Fibroblast of upper back skin (primary cell): ENCODE measurements at regions not wholly inside any gene's neighbourhood (a gene's known extent, or its start where the extent isn't known, plus 50 kb on each side); places are given as distances from the start of the nearest gene placed in this dataset.

Experiments used
- DNase-seq: peaks from one replicate; pipeline ENCODE4 v3.0.0-alpha.2; 2013

DNA sequence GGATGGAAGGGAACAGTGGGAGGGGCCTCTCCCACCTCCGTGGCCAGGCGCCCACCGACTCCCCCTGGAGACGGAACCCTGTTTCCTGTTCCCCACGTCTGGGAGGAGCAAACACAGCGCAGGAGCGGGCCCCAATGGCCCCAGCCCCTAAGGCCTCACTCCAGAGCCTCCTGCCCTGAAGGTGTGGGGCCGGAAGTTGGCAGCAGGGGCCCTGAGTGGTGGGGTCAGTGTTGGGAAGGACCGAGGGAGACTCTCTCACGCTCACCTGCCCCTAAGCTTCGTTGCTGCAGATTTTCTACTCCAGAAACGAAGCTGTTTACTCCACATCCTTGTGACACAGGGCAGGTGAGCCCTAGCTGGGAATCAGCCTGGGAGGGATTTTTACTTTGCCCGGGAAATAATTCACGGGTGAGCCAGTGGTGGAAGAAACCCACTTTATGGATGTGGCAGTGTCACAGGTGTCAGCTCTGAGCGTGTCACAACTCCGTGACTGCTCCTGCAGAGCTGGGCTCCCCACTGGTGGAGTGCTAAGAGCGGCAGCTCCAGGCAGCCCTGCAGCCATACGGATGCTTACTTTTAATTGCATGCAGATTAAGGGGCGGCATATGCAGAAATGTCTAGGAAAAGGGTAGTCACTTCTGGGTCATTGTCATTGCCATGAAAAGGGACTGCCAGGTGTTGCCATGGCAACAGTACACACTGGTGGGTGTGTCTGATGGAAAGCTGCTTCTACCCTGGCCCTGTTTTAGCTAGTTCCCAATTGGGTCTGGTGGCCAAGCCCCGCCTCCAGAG lies 77.5 kb upstream of the OLFM1 start:
- DNase-seq: no peak

DNA sequence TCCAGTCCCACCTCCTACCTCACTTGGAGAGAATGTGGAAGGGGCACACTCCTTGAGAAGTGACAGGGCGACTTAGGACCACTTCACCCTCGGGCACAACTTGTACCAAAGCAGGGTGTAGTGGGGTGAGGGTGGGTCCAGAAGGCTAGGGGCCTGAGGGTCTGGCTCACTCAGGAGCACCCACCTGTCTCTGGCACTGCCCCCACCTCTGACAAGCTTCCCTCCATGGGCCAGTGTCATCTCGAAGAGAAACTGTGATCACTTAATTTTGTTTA lies 76.9 kb upstream of the OLFM1 start:
- no peak for DNase-seq

DNA sequence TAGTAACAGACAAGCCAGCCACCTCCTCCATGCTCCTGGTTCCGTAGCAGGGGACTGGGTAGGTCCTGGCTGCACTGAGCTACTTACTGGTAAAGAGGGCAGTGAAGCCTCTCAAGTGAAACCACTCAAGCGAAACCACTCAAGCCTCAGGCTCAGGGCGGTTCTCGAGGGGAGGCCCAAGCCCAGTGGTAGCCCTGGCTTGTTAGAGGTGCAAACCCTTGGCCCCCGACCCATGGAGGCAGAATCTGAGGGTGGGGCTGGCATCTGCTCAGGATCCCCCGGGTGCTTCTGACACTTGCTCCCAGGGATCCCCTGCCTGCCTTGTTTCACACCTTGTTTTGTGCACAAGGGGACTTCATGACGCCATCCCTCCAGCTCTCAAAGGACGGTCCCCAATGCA lies 76.5 kb upstream of the OLFM1 start:
- no peak for DNase-seq

DNA sequence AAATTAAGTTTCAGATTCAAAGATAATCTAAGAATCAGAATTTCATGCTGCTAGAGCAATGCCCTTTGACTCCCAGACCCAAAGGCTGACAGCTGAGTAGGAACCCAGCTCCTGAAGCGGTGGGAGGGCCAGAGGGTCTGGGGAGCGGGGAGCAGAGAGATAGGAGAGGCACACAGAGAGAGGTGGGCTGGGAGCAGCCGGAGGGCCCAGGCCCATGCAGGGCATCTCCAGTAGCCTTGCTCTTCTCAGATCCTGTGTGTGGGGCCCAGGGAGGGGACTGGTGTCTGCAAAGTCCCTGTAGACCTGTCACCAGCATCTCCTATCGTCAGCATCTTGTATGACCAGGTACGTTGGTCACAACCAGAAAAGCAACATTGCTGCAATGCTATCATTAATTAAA lies 75.3 kb upstream of the OLFM1 start:
- DNase-seq: no peak

DNA sequence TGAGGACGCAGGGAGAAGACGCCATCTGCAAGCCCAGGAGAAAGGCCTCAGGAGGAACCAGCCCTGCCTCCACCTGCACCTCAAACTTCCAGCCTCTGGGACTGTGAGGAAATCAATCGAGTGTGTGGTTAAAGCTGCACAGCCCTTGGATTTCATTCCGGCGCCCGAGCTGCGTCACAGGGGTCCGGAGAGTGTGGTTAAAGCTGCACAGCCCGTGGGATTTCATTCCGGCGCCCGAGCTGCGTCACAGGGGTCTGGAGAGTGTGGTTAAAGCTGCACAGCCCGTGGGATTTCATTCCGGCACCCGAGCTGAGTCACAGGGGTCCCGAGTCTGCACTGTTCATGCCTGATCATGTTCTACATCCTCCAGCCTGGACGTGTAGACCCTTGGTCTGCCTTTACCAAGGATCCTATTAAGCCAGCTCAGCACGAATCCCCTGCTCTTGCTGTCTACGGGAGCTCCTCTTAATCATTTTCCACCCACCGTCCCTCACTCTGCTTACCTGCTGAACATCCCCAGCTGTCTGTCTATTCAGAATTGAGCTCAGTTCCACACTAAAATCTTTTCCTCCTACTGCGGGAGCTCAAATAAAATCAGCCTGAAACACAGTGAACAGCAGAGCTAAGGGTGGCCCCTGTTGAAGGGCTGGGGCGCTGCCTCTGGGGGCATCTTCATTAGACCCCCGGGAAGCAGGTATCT lies 73.0 kb upstream of the OLFM1 start:
- DNase-seq: no peak

DNA sequence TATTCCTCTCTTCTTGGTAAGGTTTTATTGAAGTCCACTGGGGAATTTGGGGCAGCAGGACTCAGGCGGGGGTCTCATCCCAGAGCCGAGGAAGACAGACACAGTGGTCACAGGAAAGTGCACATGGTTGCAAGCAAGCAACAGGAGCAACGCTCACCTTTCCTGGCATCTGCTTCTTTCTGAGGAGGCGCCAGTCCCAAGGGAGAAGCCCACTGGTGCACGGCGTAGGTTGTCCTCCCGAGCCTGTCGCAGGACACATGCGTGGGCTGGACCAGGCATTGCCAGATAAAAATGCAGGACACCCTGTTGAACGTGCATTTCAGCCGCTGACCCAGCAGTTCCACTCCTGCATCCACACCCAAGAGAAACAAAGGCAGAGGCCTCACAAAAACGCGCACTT lies 72.4 kb upstream of the OLFM1 start:
- DNase-seq: no peak

DNA sequence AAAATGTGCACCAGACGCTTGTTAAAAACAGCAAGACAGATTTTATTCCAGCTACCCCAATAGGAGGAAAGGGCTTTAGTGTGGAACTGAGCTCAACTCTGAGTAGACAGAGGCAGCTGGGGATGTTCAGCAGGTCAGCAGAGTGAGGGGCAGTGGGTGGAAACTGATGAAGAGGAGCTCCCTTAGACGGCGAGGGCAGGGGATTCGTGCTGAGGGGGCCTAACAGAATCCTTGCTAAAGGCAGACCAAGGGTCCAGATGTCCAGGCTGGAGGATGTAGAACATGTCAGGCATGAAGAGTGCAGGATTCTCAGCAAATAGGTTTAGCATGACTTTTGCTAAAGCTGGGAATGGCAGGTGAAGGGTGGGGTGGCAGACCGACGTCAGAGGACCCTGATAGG lies 71.9 kb upstream of the OLFM1 start:
- no peak for DNase-seq

DNA sequence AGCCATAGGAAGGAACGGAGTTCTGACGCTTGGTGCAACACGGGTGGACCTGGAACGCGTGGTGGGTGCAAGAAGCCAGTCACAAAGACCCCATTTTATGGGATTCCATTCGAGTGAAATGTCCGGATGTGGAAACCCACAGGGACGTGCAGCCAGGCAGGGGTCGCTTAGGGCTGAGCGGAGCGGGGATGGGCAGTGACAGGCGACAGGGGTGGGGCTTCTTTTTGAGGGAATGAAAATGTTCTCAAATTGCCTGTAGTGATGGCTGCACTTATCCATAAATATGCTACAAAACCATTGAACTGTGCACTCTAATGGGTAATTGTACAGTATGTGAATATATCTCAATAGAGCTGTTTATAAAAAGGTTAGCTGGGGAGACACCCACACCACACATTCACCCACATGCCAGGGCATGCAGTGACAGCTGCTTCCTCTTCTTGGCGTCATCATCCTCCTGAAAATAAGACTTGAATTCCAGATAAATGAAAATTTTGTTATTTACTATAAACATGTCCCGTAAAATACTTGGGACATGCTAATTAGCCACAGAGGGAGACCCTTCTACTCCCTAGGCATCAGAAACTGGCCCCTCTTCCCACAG lies 71.3 kb upstream of the OLFM1 start:
- no peak for DNase-seq

DNA sequence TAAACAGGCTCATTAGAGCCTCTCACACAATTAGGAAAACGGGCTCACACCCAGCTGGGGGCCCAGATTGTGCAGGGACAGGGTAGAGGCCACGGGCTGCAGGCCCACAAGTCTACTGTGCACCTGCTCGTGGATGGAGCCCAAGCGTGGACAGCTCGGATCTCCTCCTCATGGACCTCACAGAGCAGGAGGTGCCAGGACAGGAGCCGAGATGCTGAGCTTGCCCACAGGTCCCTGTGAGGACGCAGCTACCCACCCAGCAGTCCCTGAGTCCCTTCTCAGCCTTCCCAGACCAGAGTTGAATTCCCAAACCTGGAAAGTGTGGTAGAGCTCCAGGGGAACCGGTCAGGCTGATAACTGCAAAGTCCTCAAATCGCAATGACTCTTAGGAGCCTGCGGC lies 70.6 kb upstream of the OLFM1 start:
- no peak for DNase-seq

DNA sequence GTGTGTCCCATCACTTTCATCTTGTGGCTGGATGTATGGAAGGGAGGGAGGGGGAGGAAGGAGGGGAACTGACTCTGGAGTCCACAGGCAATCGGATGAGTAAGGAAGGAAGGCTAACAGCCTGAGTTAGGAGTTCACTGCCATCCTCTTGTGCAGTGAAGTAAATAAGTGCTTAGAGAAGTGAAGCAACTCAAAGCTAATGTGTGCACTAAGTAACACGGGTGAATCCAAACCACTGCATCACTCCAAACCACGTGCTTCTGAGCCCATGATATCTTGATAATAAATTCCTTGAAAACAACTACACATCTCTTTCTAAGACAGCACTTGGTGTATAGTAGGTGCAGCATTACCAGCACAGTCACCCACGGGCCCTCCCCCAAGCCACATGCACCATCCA lies 69.6 kb upstream of the OLFM1 start:
- DNase-seq: no peak

DNA sequence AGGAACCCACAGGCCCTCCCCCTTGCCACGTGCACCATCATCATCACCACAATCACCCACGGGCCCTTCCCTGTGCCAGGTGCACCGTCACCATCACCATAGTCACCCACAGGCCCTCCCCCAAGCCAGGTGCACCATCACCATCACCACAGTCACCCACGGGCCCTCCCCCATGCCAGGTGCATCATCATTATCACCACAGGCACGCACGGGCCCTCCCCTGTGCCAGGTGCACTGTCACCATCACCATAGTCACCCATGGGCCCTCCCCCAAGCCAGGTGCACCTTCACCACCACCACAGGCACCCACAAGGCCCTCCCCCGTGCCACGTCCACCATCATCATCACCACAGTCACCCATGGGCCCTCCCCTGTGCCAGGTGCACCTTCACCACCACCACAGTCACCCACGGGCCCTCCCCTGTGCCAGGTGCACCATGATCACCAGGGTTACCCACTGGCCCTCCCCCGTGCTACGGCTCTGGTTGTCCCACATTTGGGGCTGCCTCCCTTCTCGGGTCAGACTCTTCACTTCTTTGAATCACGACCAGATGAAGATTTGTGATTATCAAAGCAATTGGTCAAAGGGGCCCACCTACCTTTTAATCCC lies 69.1 kb upstream of the OLFM1 start:
- no peak for DNase-seq

DNA sequence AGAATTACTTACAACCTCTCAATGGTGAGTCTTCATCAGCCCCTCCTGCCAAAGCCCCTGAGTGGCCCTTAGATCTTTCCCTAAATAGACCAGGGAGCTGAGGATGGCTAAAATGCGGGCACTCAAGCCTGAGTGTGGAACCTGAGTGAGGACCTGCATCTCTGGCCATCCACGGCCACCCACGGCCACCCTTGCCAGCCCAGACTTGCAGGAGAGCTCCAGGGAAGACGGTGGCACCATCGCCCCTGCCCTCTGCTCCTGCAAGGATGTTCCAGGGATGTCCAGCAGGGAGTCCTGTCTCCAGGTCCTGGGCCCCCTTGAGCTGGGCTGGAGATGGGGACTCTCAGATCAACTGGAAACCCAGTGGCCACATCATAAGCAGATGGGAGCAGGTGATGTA lies 68.2 kb upstream of the OLFM1 start:
- no peak for DNase-seq

DNA sequence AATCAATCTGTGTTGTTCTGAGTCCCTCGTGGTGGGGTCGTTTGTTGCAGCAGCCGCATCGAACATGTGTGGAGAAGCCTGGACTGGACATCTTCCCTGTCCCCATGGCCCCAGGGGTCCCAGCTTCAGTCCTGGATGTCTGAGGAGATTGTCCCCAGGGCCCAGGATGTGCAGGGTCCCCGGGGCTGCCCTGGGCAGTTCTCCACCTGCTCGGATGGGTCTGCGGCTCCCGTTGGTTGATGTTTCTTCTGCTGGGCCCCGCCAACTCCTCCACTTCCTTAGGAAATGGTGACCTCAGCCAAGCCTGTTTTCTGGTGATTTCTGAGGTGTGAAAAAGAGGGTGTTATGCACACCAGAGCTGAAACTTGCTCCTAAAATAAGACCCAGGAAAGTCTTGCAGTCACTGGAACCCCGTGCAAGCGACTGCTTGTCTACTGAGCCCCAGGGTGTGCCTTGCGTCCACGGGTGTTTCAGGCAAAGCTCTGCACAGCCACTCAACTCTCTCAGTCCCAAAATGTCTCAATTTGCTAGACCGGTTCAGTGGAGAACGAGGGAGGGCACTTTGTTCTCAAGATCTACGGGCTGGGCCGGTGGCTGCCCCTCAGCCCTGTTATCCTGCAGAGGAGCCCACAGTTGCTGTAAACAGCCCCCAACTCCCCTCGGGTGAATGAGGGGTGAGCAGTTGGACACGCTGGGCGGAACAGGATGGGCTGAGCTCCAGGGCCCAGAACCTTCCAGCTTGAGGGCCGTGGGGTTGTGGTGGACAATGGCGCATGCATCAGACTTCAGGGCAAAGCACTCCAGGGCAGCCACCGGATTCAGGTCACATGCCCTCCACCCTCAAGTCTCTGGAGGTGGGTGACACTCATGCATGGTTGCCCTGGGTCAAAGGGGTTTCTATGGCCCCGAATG lies 66.7 kb upstream of the OLFM1 start:
- no peak for DNase-seq

DNA sequence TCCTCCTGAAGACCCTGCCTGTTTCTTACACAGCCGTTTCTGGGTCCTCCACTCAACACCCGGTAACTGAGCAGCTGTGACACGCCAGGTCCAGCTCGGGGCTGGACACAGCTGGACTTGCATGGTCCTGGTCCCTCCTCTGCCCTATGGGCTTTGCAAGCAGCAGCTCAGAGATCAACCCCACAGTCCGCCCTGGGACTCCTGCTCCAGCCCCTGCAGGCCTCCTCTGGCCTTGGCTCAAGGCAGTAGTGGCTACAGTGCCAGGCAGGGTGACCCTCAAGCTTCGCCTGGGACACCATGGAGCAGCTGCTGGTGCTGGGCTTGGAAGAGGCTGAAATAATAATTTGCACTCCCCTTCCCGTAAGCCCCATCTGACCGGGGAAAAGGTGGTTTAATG lies 66.1 kb upstream of the OLFM1 start:
- DNase-seq: no peak

DNA sequence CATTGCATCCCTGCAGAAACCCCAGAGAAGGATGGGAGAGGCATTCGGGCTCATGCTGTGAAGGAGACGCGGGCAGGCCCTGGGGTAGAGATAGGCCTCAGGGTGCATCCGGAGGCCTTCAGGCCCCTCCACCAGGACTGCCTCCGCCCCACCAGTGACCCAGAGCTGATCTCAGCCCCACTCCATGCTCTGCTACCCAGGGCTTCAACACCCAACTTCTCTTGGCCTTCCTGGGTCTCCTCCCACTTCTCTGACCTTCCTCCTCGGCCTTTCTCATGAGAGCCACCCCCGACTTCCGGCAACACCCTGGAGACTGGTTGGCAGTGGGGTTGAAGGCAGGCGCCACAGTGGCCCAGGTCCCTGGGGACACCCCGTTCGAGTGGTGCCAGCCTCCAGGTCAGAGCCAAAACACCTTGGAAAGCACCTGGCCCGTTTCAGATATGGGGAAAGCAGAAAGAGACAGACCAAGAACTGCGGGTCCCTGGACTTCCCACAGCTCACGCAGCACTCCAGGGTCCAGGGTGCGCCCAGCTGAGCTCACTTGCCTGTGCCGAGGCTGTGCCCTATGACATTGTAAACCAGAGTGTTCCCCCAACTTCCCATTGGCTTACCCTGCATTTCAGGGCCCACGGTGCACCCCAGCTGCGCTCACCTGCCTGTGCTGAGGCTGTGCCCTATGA lies 65.1 kb upstream of the OLFM1 start:
- DNase-seq: no peak

DNA sequence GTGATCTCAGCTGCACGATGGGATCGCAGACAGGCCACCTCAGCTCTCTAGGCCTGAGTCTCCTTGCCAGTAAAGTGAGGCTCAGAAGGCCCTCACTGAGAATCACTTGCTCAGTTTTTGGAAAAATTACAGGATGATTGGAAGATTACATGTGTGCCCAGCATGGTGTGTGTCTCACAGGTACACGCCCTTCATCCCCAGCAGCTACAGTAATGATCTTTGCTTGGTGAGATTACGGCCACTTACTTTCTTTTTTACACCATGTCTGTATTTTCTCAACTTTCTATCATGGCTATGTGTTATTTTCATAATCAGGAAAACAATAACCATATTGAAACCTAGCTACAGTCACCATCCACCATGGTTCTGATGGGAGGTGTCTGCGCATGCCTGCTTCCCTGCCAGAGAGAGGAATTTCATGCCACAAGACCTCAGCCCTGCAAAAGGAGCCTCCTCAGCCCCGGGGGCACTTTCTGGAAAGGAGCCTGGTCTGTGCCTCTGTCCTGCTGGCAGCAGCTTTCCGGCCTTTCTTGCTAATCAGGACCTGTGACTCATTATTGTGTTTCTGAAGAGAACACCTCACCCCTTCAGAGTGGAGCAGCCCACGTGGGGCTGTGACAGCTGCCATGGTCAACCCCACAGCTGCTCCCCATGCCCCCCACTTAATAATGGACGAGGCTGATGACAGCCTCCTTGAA lies 64.2 kb upstream of the OLFM1 start:
- DNase-seq: no peak

DNA sequence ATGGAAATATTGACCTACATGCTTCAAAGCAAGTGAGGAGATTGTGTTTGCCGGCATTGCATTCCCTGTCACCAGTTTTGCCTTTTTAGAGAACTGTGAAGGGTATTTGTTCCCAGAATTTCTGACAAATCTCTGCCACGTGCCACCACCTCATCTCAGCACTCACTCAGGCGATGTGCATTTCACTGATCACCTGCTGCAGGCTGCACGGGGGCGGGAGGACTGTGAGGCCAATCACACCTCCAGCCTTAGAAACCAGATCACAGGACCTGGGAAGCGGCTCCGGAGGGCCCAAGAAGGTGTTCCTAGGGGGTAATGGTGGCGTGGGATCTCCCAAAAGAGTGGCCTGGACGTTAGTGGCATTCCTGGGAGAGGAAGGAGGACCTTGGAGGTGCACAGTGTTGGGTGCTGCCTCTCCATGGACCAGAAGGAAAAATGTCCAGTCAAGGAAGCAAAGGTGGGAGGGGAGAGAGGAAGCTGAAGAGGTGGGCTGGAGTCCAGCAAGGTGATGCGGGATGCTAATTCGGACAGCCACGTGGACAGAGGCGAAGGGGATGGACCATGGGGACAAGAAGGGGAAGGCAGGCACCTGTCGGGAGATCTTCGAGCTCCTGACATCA lies 63.6 kb upstream of the OLFM1 start:
- DNase-seq: no peak

DNA sequence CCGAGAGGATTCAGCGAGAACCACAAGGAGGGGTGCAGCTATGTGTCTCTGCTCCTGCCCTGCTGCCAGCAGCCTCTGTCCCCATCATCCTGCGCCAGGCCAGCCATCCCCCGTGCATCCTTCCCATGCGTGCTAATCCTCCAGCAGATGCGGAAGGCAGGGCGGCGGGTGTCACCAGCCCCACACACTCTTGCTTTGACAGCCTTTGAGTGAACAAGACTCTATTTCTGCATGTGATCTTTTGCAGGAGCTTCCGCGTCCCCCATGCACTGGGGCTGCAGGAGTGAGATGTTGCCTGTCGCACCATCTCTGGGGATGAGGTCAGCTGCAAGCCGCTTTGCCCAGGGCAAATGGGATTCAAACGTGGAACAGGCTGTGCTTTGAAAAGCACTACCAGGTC lies 58.0 kb upstream of the OLFM1 start:
- DNase-seq: no peak

DNA sequence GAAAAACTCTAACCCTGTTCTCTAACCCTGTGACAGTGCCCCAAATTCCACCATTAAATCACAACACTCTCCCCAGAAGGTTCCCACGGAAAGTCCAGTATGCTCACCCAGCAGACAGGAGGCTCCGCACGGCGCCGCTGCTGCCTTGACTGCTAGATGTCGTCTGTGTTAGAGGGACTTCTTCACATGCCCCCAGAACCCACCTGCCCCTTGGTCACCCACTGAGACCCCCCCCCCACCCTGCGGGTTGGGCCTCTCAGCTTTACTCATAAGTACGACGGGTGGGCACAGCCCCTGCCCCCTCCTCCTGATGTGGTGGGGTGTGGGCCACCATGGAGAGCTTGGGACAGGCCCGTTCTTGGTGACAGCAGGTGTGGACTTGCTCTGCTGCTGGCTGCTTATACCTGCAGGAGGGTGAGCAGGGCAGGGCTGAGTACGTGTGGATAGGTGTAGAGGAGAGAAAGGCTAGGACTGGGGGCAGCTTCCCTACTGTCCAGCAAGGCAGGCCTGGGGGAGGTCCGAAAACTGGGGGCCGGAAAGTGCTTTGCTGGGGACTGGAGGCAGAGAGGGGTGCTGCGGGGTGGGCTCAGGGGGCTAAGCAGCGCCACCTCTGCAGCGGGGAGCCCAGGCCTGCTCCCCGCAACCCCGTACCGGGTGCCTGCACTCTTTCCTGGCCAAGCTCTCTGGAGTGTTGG lies 57.5 kb upstream of the OLFM1 start:
- no peak for DNase-seq

DNA sequence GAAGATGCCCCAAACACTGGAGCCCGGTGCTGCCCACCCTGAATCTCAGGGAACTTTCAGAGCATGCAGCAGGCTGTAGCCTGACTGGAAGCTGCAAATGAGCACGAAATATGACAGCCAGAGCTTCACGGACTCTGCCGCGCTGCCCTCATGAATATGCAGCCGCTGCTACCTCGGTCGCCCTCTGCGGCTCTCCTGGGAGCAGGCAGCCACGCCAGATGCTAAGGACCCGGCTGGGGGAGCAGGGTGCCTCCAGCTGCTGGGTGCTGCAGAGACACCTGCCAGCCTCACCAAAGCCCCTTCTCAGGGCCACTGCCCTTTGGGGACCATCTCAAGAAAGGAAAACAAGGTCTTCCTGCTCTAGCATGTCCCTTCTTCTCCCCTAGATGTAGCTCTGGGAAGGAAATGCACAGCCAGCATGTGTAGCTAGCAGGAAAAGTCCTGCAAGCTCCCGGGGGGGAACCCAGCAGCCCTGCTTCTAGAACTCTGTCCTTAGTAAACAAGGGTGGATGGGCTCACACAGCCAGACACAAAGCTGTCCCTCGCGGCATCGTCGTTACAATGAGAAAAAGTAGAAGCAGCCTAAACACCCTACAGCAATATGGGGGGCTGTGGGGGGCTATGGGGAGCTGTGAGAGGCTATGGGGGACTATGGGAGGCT lies 56.8 kb upstream of the OLFM1 start:
- no peak for DNase-seq
